Liver (tissue), 8 donors: ENCODE measurements at regions not wholly inside any gene's neighbourhood (a gene's known extent, or its start where the extent isn't known, plus 50 kb on each side); places are given as distances from the start of the nearest gene placed in this dataset.

Source experiments
- DNase-seq: peaks from one replicate; pipeline ENCODE4 v3.0.0-alpha.2; 2017; ENCODE audit warnings: low spot score
- H3K27ac ChIP-seq, 2 donors: one replicate each; pipeline ENCODE4 v1.7.0; 2013; ENCODE audit warnings: inconsistent platforms in 2 of 2, low read length in 2 of 2, control low read depth in 1 of 2, low read depth in 1 of 2, mild to moderate bottlenecking in 1 of 2
- H3K27me3 ChIP-seq, 4 donors: one replicate each; pipeline versions ENCODE4 v1.6.1 to v1.7.0; 2013; ENCODE audit warnings: low read length in 3 of 4, inconsistent platforms in 1 of 4, mild to moderate bottlenecking in 1 of 4, moderate library complexity in 1 of 4; ENCODE audit not compliant: control insufficient read depth in 4 of 4, insufficient read depth in 4 of 4
- H3K36me3 ChIP-seq, 4 donors: one replicate each; pipeline versions ENCODE4 v1.6.1 to v1.7.0; 2013; ENCODE audit warnings: low read length in 3 of 4, mild to moderate bottlenecking in 3 of 4, low read depth in 1 of 4, moderate library complexity in 1 of 4; ENCODE audit not compliant: control insufficient read depth in 4 of 4, insufficient read depth in 3 of 4
- H3K4me1 ChIP-seq, 4 donors: one replicate each; pipeline versions ENCODE4 v1.6.1 to v1.7.0; 2013; ENCODE audit warnings: low read length in 3 of 4, mild to moderate bottlenecking in 3 of 4, moderate library complexity in 1 of 4; ENCODE audit not compliant: control insufficient read depth in 4 of 4, insufficient read depth in 4 of 4
- H3K4me3 ChIP-seq, 3 donors: one replicate each; pipeline versions ENCODE4 v1.6.1 to v1.7.0; 2013; ENCODE audit warnings: low read length in 3 of 3, control low read depth in 1 of 3, low read depth in 1 of 3, mild to moderate bottlenecking in 1 of 3
- H3K9ac ChIP-seq, 2 donors: one replicate each; pipeline ENCODE4 v1.7.0; 2013; ENCODE audit warnings: low read length in 2 of 2, mild to moderate bottlenecking in 2 of 2, moderate library complexity in 2 of 2, control low read depth in 1 of 2, low read depth in 1 of 2
- H3K9me3 ChIP-seq, 4 donors: one replicate each; pipeline versions ENCODE4 v1.6.1 to v1.7.0; 2013; ENCODE audit warnings: low read length in 3 of 4; ENCODE audit not compliant: control insufficient read depth in 4 of 4
- EGR1 ChIP-seq, 2 donors: IDR thresholded peaks; 2 replicates each; pipeline ENCODE4 v1.6.1; 2016 to 2018; ENCODE audit warnings: antibody characterized with exemption in 2 of 2, low read depth in 2 of 2
- GABPA ChIP-seq, 2 donors: IDR thresholded peaks in 1 of 2; conservative IDR thresholded peaks in 1 of 2; 2 replicates each; pipeline ENCODE4 v1.6.1; 2016; ENCODE audit warnings: antibody characterized with exemption in 2 of 2, mild to moderate bottlenecking in 1 of 2, moderate library complexity in 1 of 2
- HNF4A ChIP-seq, 2 donors: conservative IDR thresholded peaks; 2 replicates each; pipeline ENCODE4 v1.6.1; 2016; ENCODE audit warnings: antibody characterized with exemption in 2 of 2, mild to moderate bottlenecking in 2 of 2
- NR2F2 ChIP-seq: IDR thresholded peaks from 2 replicates; pipeline ENCODE4 v1.6.1; 2016; ENCODE audit warnings: antibody characterized with exemption
- RAD21 ChIP-seq, 2 donors: IDR thresholded peaks; 2 replicates each; pipeline ENCODE4 v1.6.1; 2016; ENCODE audit warnings: antibody characterized with exemption in 2 of 2, mild to moderate bottlenecking in 2 of 2
- RXRA ChIP-seq, 2 donors: IDR thresholded peaks; 2 replicates each; pipeline ENCODE4 v1.6.1; 2017 to 2018; ENCODE audit warnings: antibody characterized with exemption in 2 of 2, mild to moderate bottlenecking in 1 of 2
- SP1 ChIP-seq: IDR thresholded peaks from 2 replicates; pipeline ENCODE4 v1.6.1; 2018; ENCODE audit warnings: antibody characterized with exemption, mild to moderate bottlenecking
- TAF1 ChIP-seq: conservative IDR thresholded peaks from 2 replicates; pipeline ENCODE4 v1.6.1; 2016; ENCODE audit warnings: antibody characterized with exemption, mild to moderate bottlenecking
- YY1 ChIP-seq: IDR thresholded peaks from 2 replicates; pipeline ENCODE4 v1.6.1; 2016; ENCODE audit warnings: antibody characterized with exemption, mild to moderate bottlenecking
- WGBS: extraction: QIAGEN DNeasy Blood & Tissue Kit; methylation state at CpG from one replicate; pipeline ENCODE4 v1.1.7; 2013; 5-methylcytosine and 5-hydroxymethylcytosine counted together
- TF ChIP-seq, protein P1 (sequence below): IDR thresholded peaks from 2 replicates; pipeline ENCODE4 v1.6.1; 2016; ENCODE audit warnings: antibody characterized with exemption
- TF ChIP-seq, protein P2 (sequence below): IDR thresholded peaks from 2 replicates; pipeline ENCODE4 v1.6.1; 2016; ENCODE audit warnings: antibody characterized with exemption
- TF ChIP-seq, protein P3 (sequence below): IDR thresholded peaks from 2 replicates; pipeline ENCODE4 v1.6.1; 2016; ENCODE audit warnings: antibody characterized with exemption
- TF ChIP-seq, protein P4 (sequence below): IDR thresholded peaks from 2 replicates; pipeline ENCODE4 v1.6.1; 2016; ENCODE audit warnings: antibody characterized with exemption, mild to moderate bottlenecking
- TF ChIP-seq, protein P5 (sequence below): fragments of 150-350 bp; IDR thresholded peaks from 2 replicates; pipeline ENCODE4 v1.5.1; 2017; ENCODE audit warnings: improper control_type of control experiment, low read depth, low read length; ENCODE audit not compliant: missing input control
- donor health status: healthy.
- donor health status: healthy.
- donor health status: healthy.
- donor health status: healthy.
- donor health status: healthy.

DNA sequence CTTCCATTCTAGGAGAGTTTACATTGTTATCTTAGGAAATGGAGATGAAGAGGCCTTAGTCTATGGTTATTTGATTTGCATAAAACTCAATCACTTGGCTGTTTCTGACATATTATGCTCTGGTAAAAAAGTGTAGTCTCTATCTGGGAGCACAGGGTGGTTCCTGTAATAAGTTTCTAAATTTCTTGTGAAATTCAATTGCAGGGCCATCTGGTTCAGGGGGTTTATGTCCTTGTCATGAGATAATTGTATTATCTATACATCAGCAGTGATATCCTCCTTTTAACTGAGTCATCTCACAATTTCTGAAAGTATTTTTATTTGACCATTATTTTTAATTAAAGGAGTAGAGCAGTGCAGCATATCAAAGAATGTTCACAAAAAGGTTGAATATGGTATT, 203.3 kb downstream of the MFSD1 start:
- Histone ChIP-seq H3K9ac (no peak overlapping the region), H3K4me3 (no peak overlapping the region), H3K4me1 (no peaks in the 10 kb centered on the region), H3K27ac (no peak overlapping the region), H3K27me3 (no peaks in the 10 kb centered on the region), H3K36me3 (no peaks in the 10 kb centered on the region), H3K9me3 (no peaks in the 10 kb centered on the region)
- TF ChIP-seq, protein P1, sequence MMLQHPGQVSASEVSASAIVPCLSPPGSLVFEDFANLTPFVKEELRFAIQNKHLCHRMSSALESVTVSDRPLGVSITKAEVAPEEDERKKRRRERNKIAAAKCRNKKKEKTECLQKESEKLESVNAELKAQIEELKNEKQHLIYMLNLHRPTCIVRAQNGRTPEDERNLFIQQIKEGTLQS, result no peak
- TF ChIP-seq GABPA (IDR thresholded peaks at IDR 0.05 in 1 of 2, conservative IDR thresholded peaks at IDR 0.05 in 1 of 2) (no peak), RXRA (IDR thresholded peaks at IDR 0.05) (no peak), YY1 (no peak), EGR1 (IDR thresholded peaks at IDR 0.05; ENCODE audit: low read depth in 2 of 2) (no peak), HNF4A (conservative IDR thresholded peaks at IDR 0.05) (no peak), SP1 (no peak), RAD21 (IDR thresholded peaks at IDR 0.05) (no peak), NR2F2 (no peak)
- TF ChIP-seq, protein P2, sequence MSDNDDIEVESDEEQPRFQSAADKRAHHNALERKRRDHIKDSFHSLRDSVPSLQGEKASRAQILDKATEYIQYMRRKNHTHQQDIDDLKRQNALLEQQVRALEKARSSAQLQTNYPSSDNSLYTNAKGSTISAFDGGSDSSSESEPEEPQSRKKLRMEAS, result no peak
- TF ChIP-seq, protein P3, sequence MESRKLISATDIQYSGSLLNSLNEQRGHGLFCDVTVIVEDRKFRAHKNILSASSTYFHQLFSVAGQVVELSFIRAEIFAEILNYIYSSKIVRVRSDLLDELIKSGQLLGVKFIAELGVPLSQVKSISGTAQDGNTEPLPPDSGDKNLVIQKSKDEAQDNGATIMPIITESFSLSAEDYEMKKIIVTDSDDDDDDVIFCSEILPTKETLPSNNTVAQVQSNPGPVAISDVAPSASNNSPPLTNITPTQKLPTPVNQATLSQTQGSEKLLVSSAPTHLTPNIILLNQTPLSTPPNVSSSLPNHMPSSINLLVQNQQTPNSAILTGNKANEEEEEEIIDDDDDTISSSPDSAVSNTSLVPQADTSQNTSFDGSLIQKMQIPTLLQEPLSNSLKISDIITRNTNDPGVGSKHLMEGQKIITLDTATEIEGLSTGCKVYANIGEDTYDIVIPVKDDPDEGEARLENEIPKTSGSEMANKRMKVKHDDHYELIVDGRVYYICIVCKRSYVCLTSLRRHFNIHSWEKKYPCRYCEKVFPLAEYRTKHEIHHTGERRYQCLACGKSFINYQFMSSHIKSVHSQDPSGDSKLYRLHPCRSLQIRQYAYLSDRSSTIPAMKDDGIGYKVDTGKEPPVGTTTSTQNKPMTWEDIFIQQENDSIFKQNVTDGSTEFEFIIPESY, result no peak
- no peak for DNase-seq

DNA sequence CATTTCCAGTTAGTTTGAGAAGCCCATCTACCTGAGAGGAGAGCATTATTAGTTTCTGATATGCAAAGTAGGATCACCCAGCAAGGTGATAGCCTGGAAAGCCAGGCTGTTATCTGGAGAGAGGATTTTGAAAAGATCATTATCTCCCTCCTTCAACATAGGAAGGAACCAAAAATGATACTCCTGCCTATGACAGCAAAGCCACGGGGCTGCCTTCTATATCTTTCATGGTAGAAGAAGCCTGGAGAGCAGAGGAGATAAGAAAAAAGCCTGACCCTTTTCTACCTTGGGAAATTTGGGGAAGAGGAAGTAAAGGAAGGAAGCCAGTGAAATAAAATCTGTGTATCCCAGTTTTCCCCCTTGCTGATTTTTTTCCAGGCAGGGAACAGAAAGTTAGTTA, 205.5 kb downstream of the MFSD1 start:
- H3K4me3 ChIP-seq, result no peak overlapping the region
- no peaks in the 10 kb centered on the region for H3K9me3 ChIP-seq

More for the DNA sequence above, 205.5 kb downstream of the MFSD1 start:
- Histone ChIP-seq H3K36me3 (no peaks in the 10 kb centered on the region), H3K27me3 (no peaks in the 10 kb centered on the region), H3K4me1 (no peaks in the 10 kb centered on the region), H3K27ac (no peak overlapping the region), H3K9ac (no peak overlapping the region)
- DNase-seq, result no peak
- TF ChIP-seq, protein P4, sequence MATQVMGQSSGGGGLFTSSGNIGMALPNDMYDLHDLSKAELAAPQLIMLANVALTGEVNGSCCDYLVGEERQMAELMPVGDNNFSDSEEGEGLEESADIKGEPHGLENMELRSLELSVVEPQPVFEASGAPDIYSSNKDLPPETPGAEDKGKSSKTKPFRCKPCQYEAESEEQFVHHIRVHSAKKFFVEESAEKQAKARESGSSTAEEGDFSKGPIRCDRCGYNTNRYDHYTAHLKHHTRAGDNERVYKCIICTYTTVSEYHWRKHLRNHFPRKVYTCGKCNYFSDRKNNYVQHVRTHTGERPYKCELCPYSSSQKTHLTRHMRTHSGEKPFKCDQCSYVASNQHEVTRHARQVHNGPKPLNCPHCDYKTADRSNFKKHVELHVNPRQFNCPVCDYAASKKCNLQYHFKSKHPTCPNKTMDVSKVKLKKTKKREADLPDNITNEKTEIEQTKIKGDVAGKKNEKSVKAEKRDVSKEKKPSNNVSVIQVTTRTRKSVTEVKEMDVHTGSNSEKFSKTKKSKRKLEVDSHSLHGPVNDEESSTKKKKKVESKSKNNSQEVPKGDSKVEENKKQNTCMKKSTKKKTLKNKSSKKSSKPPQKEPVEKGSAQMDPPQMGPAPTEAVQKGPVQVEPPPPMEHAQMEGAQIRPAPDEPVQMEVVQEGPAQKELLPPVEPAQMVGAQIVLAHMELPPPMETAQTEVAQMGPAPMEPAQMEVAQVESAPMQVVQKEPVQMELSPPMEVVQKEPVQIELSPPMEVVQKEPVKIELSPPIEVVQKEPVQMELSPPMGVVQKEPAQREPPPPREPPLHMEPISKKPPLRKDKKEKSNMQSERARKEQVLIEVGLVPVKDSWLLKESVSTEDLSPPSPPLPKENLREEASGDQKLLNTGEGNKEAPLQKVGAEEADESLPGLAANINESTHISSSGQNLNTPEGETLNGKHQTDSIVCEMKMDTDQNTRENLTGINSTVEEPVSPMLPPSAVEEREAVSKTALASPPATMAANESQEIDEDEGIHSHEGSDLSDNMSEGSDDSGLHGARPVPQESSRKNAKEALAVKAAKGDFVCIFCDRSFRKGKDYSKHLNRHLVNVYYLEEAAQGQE, result no peak
- TF ChIP-seq HNF4A (conservative IDR thresholded peaks at IDR 0.05), result no peak
- TF ChIP-seq, protein P2, result no peak
- no peak for TF ChIP-seq RAD21 (IDR thresholded peaks at IDR 0.05)
- TF ChIP-seq, protein P5, sequence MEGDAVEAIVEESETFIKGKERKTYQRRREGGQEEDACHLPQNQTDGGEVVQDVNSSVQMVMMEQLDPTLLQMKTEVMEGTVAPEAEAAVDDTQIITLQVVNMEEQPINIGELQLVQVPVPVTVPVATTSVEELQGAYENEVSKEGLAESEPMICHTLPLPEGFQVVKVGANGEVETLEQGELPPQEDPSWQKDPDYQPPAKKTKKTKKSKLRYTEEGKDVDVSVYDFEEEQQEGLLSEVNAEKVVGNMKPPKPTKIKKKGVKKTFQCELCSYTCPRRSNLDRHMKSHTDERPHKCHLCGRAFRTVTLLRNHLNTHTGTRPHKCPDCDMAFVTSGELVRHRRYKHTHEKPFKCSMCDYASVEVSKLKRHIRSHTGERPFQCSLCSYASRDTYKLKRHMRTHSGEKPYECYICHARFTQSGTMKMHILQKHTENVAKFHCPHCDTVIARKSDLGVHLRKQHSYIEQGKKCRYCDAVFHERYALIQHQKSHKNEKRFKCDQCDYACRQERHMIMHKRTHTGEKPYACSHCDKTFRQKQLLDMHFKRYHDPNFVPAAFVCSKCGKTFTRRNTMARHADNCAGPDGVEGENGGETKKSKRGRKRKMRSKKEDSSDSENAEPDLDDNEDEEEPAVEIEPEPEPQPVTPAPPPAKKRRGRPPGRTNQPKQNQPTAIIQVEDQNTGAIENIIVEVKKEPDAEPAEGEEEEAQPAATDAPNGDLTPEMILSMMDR, result no peak
- TF ChIP-seq SP1, result no peak
- no peak for TF ChIP-seq TAF1
- TF ChIP-seq GABPA (IDR thresholded peaks at IDR 0.05 in 1 of 2, conservative IDR thresholded peaks at IDR 0.05 in 1 of 2), result no peak
- no peak for TF ChIP-seq RXRA (IDR thresholded peaks at IDR 0.05)
- WGBS, result 15% methylated on average over 1 of the region's 1 CpG
